ENCODE measurements at regions not wholly inside any gene's neighbourhood (a gene's known extent, or its start where the extent isn't known, plus 50 kb on each side); places are given as distances from the start of the nearest gene placed in this dataset.

- FAIRE-seq, result no peak
- TF ChIP-seq POLR2A (IDR thresholded peaks at IDR 0.05; ENCODE audit: low read depth, low read length) (no peak), TAF1 (IDR thresholded peaks at IDR 0.05; ENCODE audit: borderline replicate concordance, low read depth, low read length) (no peak), POLR2AphosphoS5 (IDR thresholded peaks at IDR 0.05; ENCODE audit: low read depth, low read length) (no peak)
- no peak for DNase-seq (ENCODE audit: insufficient read length)
Observed at GRCh38 chr7:127530148-127530547, 55.2 kb downstream of the GCC1 start.

DNA sequence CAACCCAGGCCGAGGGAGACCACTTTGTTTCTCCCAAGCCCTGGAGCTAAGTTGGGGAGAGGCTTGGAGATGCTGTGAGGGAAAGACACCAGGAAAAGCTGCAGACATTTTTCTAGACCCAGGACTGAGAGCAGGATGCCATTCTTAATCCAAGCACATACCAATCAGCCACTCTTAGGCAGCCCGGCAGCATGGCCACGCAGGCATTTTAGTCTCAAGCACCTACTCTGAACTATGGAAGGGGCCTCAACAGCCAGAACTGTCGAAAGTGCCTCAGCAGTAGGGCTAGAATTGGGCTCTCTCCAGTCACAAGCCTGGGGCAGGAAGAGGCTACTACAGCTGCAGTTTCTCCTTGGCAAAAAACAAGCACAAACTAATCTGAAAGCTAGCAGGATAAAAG, 57.8 kb downstream of the GCC1 start:
- FAIRE-seq, result no peak

GRCh38 chr7:127525866-127526480, 59.4 kb downstream of the GCC1 start:
- no peak for FAIRE-seq
- TF ChIP-seq POLR2AphosphoS5 (IDR thresholded peaks at IDR 0.05; ENCODE audit: low read depth, low read length) (no peak), POLR2A (IDR thresholded peaks at IDR 0.05; ENCODE audit: low read depth, low read length) (no peak), TAF1 (IDR thresholded peaks at IDR 0.05; ENCODE audit: borderline replicate concordance, low read depth, low read length) (no peak)
- no peak for DNase-seq (ENCODE audit: insufficient read length)

More for the DNA sequence above, 57.8 kb downstream of the GCC1 start:
- TF ChIP-seq POLR2A (IDR thresholded peaks at IDR 0.05; ENCODE audit: low read depth, low read length), result no peak
- TF ChIP-seq POLR2AphosphoS5 (IDR thresholded peaks at IDR 0.05; ENCODE audit: low read depth, low read length), result no peak
- TF ChIP-seq TAF1 (IDR thresholded peaks at IDR 0.05; ENCODE audit: borderline replicate concordance, low read depth, low read length), result no peak
- no peak for DNase-seq (ENCODE audit: insufficient read length)

DNA sequence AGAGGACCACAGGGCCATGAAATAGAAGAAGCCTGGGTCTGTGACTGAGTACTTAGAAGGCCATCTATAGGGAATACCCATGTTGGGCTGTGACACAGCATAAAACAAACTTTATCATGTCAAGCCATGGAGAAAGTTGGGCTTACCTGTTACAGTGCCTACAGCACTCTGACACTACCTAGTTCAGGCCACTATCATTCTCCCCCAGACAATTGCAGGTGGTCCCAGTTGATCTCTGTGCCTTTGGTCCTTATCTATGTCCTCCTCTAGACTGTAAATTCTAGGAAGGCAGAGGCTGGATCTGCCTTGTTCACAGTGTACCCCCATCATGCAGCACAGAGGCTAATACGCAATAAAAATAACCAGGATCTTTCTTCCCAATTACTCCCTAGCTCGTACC, 69.1 kb downstream of the GCC1 start:
- no peak for DNase-seq (ENCODE audit: insufficient read length)
- no peak for TF ChIP-seq TAF1 (IDR thresholded peaks at IDR 0.05; ENCODE audit: borderline replicate concordance, low read depth, low read length)
- TF ChIP-seq POLR2AphosphoS5 (IDR thresholded peaks at IDR 0.05; ENCODE audit: low read depth, low read length), result no peak
- TF ChIP-seq POLR2A (IDR thresholded peaks at IDR 0.05; ENCODE audit: low read depth, low read length), result no peak
- FAIRE-seq, result no peak

GRCh38 chr7:127514499-127514898, 70.9 kb downstream of the GCC1 start:
- no peak for DNase-seq (ENCODE audit: insufficient read length)
- peak; percentile 73 for FAIRE-seq
- TF ChIP-seq POLR2A (IDR thresholded peaks at IDR 0.05; ENCODE audit: low read depth, low read length), result no peak
- no peak for TF ChIP-seq POLR2AphosphoS5 (IDR thresholded peaks at IDR 0.05; ENCODE audit: low read depth, low read length)
- no peak for TF ChIP-seq TAF1 (IDR thresholded peaks at IDR 0.05; ENCODE audit: borderline replicate concordance, low read depth, low read length)

GRCh38 chr7:127513311-127513710, 72.1 kb downstream of the GCC1 start:
- TF ChIP-seq POLR2A (IDR thresholded peaks at IDR 0.05; ENCODE audit: low read depth, low read length), result no peak
- no peak for TF ChIP-seq TAF1 (IDR thresholded peaks at IDR 0.05; ENCODE audit: borderline replicate concordance, low read depth, low read length)
- TF ChIP-seq POLR2AphosphoS5 (IDR thresholded peaks at IDR 0.05; ENCODE audit: low read depth, low read length), result no peak
- no peak for FAIRE-seq
- no peak for DNase-seq (ENCODE audit: insufficient read length)

GRCh38 chr7:127512663-127513062, 72.7 kb downstream of the GCC1 start:
- TF ChIP-seq POLR2AphosphoS5 (IDR thresholded peaks at IDR 0.05; ENCODE audit: low read depth, low read length), result no peak
- no peak for TF ChIP-seq TAF1 (IDR thresholded peaks at IDR 0.05; ENCODE audit: borderline replicate concordance, low read depth, low read length)
- TF ChIP-seq POLR2A (IDR thresholded peaks at IDR 0.05; ENCODE audit: low read depth, low read length), result no peak
- no peak for DNase-seq (ENCODE audit: insufficient read length)
- no peak for FAIRE-seq

DNA sequence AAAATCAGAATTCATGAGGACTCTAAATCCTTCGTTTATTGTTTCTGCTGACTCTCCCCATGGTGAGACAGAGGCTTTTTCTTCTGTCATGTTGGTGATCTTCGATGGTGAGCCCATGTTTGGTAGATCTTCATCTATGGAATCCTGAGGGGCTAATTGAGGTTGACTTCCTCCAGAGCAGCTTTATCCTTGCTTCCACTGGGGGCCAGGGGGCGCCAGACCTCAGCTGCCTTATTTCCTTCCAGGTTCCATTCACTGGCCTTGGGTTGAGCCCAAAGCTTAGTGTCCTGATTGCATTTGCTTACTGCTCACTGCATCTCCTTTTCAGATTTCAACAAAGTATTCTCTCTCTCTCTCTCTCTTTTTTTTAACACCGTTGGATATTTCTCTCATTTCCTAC, 80.7 kb downstream of the GCC1 start:
- no peak for TF ChIP-seq TAF1 (IDR thresholded peaks at IDR 0.05; ENCODE audit: borderline replicate concordance, low read depth, low read length)
- no peak for TF ChIP-seq POLR2A (IDR thresholded peaks at IDR 0.05; ENCODE audit: low read depth, low read length)
- TF ChIP-seq POLR2AphosphoS5 (IDR thresholded peaks at IDR 0.05; ENCODE audit: low read depth, low read length), result no peak
- DNase-seq (ENCODE audit: insufficient read length), result no peak
- FAIRE-seq, result no peak

DNA sequence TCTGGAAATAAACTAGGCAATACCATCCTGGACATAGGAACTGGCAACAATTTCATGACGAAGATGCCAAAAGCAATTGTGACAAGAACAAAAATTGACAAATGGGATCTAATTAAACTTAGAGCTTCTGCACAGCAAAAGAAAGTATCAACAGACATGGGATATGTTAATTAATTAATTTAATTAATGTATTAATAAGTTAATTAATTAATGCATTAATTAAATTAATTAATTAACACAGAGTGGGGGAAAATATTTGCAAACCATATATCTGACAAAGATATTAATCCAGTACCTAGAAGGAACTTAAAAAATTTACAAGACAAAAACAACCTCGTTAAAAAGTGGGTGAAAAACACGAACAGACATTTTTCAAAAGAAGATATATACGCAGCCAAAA, 83.6 kb downstream of the GCC1 start:
- DNase-seq (ENCODE audit: insufficient read length) (no peak), FAIRE-seq (no peak)
- TF ChIP-seq POLR2A (IDR thresholded peaks at IDR 0.05; ENCODE audit: low read depth, low read length) (no peak), TAF1 (IDR thresholded peaks at IDR 0.05; ENCODE audit: borderline replicate concordance, low read depth, low read length) (no peak)

- FAIRE-seq (no peak), DNase-seq (ENCODE audit: insufficient read length) (no peak)
- TF ChIP-seq POLR2A (IDR thresholded peaks at IDR 0.05; ENCODE audit: low read depth, low read length), result no peak
- TF ChIP-seq TAF1 (IDR thresholded peaks at IDR 0.05; ENCODE audit: borderline replicate concordance, low read depth, low read length), result no peak
- no peak for TF ChIP-seq POLR2AphosphoS5 (IDR thresholded peaks at IDR 0.05; ENCODE audit: low read depth, low read length)
Observed at GRCh38 chr7:127487381-127487780, 94.9 kb upstream of the ZNF800 start.

DNA sequence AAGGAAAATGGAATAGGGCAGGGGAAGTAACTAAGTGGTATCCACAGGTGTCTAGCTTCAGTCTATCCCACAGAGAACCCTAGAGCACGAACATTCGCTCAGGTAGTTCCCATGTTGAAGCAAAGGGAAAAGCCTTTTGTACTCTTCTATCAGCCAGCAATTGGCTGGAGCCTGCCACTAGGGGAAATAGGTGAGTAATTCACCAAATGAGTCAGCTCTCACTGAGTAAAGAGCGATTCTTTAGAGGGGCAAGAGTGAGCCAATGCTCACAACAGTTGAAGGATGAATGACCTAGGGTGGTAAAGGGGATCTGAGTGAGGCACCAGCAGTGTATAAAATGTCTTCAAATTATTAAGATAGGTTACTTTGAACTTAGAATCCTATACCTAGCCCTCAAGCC, 94.1 kb upstream of the ZNF800 start:
- FAIRE-seq, result no peak
- no peak for DNase-seq (ENCODE audit: insufficient read length)
- no peak for TF ChIP-seq TAF1 (IDR thresholded peaks at IDR 0.05; ENCODE audit: borderline replicate concordance, low read depth, low read length)
- TF ChIP-seq POLR2A (IDR thresholded peaks at IDR 0.05; ENCODE audit: low read depth, low read length), result no peak
- no peak for TF ChIP-seq POLR2AphosphoS5 (IDR thresholded peaks at IDR 0.05; ENCODE audit: low read depth, low read length)

- no peak for FAIRE-seq
- DNase-seq (ENCODE audit: insufficient read length), result no peak
- TF ChIP-seq TAF1 (IDR thresholded peaks at IDR 0.05; ENCODE audit: borderline replicate concordance, low read depth, low read length) (no peak), POLR2AphosphoS5 (IDR thresholded peaks at IDR 0.05; ENCODE audit: low read depth, low read length) (no peak), POLR2A (IDR thresholded peaks at IDR 0.05; ENCODE audit: low read depth, low read length) (no peak)
Observed at GRCh38 chr7:127485482-127485881, 93.0 kb upstream of the ZNF800 start.

Measured in GM12892 (cell line).